ENCODE measurements at regions not wholly inside any gene's neighbourhood (a gene's known extent, or its start where the extent isn't known, plus 50 kb on each side); places are given as distances from the start of the nearest gene placed in this dataset.
"Not testable (repeated sequence)": the region's sequence is repeated elsewhere in the genome, so short reads cannot be mapped to it uniquely, and the experiment has no call there.

- ATAC-seq (no peak), DNase-seq (ENCODE audit: low spot score) (no peak)
- intact Hi-C loops (cut with DNase I) = no loop called here
These were observed 1319.1 kb downstream of the REEP3 start for GRCh38 chr10:64840341-64840740.

GRCh38 chr10:64846700-64847099 lies 1325.5 kb downstream of the REEP3 start:
- intact Hi-C loops (cut with DNase I) = no loop called here
- ATAC-seq = no peak
- no peak for DNase-seq (ENCODE audit: low spot score)

GRCh38 chr10:64855941-64856340 lies 1334.7 kb downstream of the REEP3 start:
- intact Hi-C loops (cut with DNase I) = no loop called here
- DNase-seq (ENCODE audit: low spot score) (no peak), ATAC-seq (no peak)

- intact Hi-C loops (cut with DNase I) = no loop called here
- DNase-seq (ENCODE audit: low spot score) (no peak), ATAC-seq (no peak)
These were observed 1338.7 kb downstream of the REEP3 start for GRCh38 chr10:64859911-64860310.

- ATAC-seq (no peak), DNase-seq (ENCODE audit: low spot score) (no peak)
- intact Hi-C loops (cut with DNase I) = no loop called here
These were observed 1342.6 kb downstream of the REEP3 start for GRCh38 chr10:64863836-64864235.

- DNase-seq (ENCODE audit: low spot score) (no peak), ATAC-seq (no peak)
- intact Hi-C loops (cut with DNase I) = no loop called here
These were observed 1346.3 kb downstream of the REEP3 start for GRCh38 chr10:64867501-64867962.

GRCh38 chr10:64873088-64873487 lies 1351.9 kb downstream of the REEP3 start:
- DNase-seq (ENCODE audit: low spot score) = no peak
- intact Hi-C loops (cut with DNase I) = no loop called here
- no peak for ATAC-seq

- no peak for DNase-seq (ENCODE audit: low spot score)
- no peak for ATAC-seq
- intact Hi-C loops (cut with DNase I) = no loop called here
These were observed 1352.8 kb downstream of the REEP3 start for GRCh38 chr10:64873959-64874358.

- DNase-seq (ENCODE audit: low spot score) = no peak
- intact Hi-C loops (cut with DNase I) = no loop called here
- ATAC-seq = no peak
These were observed 1359.3 kb downstream of the REEP3 start for GRCh38 chr10:64880546-64880945.

- intact Hi-C loops (cut with DNase I) = no loop called here
- DNase-seq (ENCODE audit: low spot score) = no peak
- ATAC-seq = no peak
These were observed 1360.1 kb downstream of the REEP3 start for GRCh38 chr10:64881257-64881656.

- intact Hi-C loops (cut with DNase I) = no loop called here
- ATAC-seq = no peak
- DNase-seq (ENCODE audit: low spot score) = no peak
These were observed 1375.4 kb downstream of the REEP3 start for GRCh38 chr10:64896582-64896981.

GRCh38 chr10:64906311-64906710 lies 1385.1 kb downstream of the REEP3 start:
- ATAC-seq; intact Hi-C loops (cut with DNase I); DNase-seq (ENCODE audit: low spot score): not testable (repeated sequence)

GRCh38 chr10:64924306-64924705 lies 1403.1 kb downstream of the REEP3 start:
- intact Hi-C loops (cut with DNase I); ATAC-seq: not testable (repeated sequence)

GRCh38 chr10:64952042-64952441 lies 1430.8 kb downstream of the REEP3 start:
- no peak for ATAC-seq
- intact Hi-C loops (cut with DNase I) = no loop called here

More at GRCh38 chr10:64924306-64924705, 1403.1 kb downstream of the REEP3 start:
- DNase-seq (ENCODE audit: low spot score) = not testable (repeated sequence)

GRCh38 chr10:64956441-64956840 lies 1435.2 kb downstream of the REEP3 start:
- ATAC-seq (no peak), DNase-seq (ENCODE audit: low spot score) (no peak)
- intact Hi-C loops (cut with DNase I) = no loop called here

More at GRCh38 chr10:64952042-64952441, 1430.8 kb downstream of the REEP3 start:
- no peak for DNase-seq (ENCODE audit: low spot score)

GRCh38 chr10:64959116-64959515 lies 1437.9 kb downstream of the REEP3 start:
- intact Hi-C loops (cut with DNase I) = no loop called here
- DNase-seq (ENCODE audit: low spot score) = no peak
- ATAC-seq = no peak

- intact Hi-C loops (cut with DNase I) = no loop called here
- ATAC-seq = no peak
- DNase-seq (ENCODE audit: low spot score) = no peak
These were observed 1438.7 kb downstream of the REEP3 start for GRCh38 chr10:64959883-64960282.

GRCh38 chr10:64973391-64973790 lies 1452.2 kb downstream of the REEP3 start:
- intact Hi-C loops (cut with DNase I) = loop anchor here (5.0 kb wide), 1 partner anchor 741 kb away; no protein-coding TSS in a partner anchor
- no peak for DNase-seq (ENCODE audit: low spot score)
- no peak for ATAC-seq

- ATAC-seq (no peak), DNase-seq (ENCODE audit: low spot score) (no peak)
- intact Hi-C loops (cut with DNase I) = no loop called here
These were observed 1454.9 kb downstream of the REEP3 start for GRCh38 chr10:64976150-64976549.

- ATAC-seq = no peak
These were observed 1456.7 kb downstream of the REEP3 start for GRCh38 chr10:64977915-64978314.

GRCh38 chr10:64996886-64997285 lies 1475.7 kb downstream of the REEP3 start:
- ATAC-seq (no peak), DNase-seq (ENCODE audit: low spot score) (no peak)
- intact Hi-C loops (cut with DNase I) = no loop called here

More at GRCh38 chr10:64977915-64978314, 1456.7 kb downstream of the REEP3 start:
- intact Hi-C loops (cut with DNase I) = no loop called here
- no peak for DNase-seq (ENCODE audit: low spot score)

Measured in sciatic nerve (tissue), 2 donors.